NT2/D1 (cell line): ENCODE measurements at regions not wholly inside any gene's neighbourhood (a gene's known extent, or its start where the extent isn't known, plus 50 kb on each side); places are given as distances from the start of the nearest gene placed in this dataset.

Experiments
- YY1 ChIP-seq: IDR thresholded peaks from 2 replicates; pipeline ENCODE4 v1.6.1; 2011; ENCODE audit not compliant: insufficient read length, insufficient read depth
- ZNF274 ChIP-seq: IDR thresholded peaks from 2 replicates; pipeline ENCODE4 v1.6.1; 2011; ENCODE audit warnings: mild to moderate bottlenecking, low read depth, low read length

DNA sequence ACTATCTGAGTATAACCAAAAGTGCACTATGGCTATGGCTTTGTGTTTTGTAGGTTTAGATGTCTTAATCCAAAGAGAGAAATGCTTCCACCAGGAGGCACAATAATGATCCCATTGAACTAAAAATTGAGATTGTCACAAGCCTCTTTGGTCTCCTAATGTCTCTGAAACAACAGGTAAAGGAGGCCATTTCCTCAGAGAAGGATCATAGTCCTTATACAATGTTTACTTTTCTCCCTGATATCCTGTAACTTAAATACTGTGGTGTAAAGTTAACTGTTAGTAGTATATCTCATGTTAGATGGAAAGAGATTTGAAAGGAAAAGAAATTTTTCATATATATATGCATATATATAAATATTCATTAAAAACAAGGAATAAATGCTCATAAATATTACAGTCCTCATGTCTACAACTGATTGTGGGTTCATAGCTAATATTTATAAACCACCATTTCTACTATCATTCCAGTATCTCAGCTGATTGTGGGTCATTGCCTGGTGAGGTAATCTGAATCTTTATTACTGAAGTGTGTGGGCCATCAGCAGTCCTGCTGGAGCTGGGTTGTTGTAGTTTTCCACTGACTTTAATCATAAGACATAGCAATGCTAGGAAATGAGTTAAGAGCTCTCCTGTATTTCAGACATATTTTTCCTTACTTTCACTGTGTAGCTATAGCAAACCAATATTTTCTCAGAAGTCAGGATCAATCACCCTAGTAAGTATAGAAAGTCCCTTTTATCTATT, 1230.4 kb downstream of the PCDH18 start:
- TF ChIP-seq ZNF274 (no peak), YY1 (no peak)
